ENCODE measurements at regions not wholly inside any gene's neighbourhood (a gene's known extent, or its start where the extent isn't known, plus 50 kb on each side); places are given as distances from the start of the nearest gene placed in this dataset.

DNA sequence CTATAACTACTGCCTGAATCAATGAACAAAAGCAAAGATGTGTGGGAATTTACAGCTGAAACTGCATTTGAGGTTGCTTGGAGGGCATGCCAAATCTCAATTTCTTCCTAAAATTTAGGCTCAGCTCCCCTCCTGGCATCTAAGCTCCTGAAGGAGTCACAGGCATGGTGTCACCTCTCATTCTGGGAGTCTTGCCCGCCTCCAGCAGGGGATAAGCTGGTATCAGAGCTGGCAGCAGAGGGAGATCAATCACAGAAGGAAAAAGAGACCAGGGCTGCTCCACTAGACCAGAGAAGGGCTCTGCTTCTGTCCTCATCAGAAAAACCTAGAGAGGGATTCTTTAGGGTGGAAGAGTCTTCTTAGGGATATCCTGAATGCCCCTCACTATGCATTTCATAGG lies 150.4 kb upstream of the SLC6A11 start:
- TF ChIP-seq POLR2A (IDR thresholded peaks at IDR 0.05) (no peak), CTCF (IDR thresholded peaks at IDR 0.05) (no peak)
